ENCODE measurements at regions not wholly inside any gene's neighbourhood (a gene's known extent, or its start where the extent isn't known, plus 50 kb on each side); places are given as distances from the start of the nearest gene placed in this dataset.

DNA sequence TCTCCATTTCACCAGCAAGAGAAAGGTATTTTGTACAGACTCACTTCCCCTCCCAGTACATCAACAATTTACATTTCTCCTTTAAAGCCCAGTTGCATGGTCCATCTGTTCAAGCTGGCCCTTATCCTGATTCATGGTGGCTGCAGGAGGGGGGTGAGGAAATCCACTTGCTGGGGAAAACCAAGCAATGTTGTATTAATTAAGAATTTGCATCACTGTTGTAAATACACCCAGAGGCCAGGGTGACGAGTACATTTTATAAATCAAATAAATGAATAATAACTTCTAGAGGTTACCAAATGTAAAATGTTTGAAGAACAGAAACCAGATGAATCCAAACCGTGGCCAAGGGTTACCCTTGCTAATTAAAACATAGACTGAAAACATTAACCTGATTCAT lies 395.9 kb upstream of the INTU start:
- no peak for DNase-seq
- no peaks in the 10 kb centered on the region for H3K27me3 ChIP-seq (ENCODE audit: control insufficient read depth, insufficient read depth, low read length)
- no peak overlapping the region for H3K4me3 ChIP-seq (ENCODE audit: insufficient read depth, low read depth, low read length)
- no peaks in the 10 kb centered on the region for H3K36me3 ChIP-seq (replicated peaks; ENCODE audit: control insufficient read depth, insufficient read depth, low read length)

DNA sequence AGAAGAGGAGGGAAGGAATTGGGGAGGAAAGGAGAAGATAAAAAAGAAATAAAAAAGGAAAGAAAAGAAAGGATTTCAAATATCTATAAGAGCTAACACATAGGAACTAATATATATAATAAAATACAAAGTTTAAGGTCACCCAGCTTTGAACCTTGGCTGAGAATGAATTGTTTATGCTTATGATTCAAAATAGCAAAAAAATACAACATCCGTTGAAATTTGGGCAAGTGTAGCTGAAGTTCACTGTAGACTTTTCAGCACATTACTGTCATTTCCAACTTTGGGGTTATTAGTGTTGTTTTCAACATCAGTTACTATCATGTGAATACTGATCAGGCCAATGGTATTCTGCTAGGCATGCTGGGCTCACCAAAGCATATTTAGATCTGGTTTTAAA lies 395.2 kb upstream of the INTU start:
- no peak for DNase-seq
- Histone ChIP-seq H3K27me3 (ENCODE audit: control insufficient read depth, insufficient read depth, low read length) (no peaks in the 10 kb centered on the region), H3K36me3 (replicated peaks; ENCODE audit: control insufficient read depth, insufficient read depth, low read length) (no peaks in the 10 kb centered on the region), H3K4me3 (ENCODE audit: insufficient read depth, low read depth, low read length) (no peak overlapping the region)

DNA sequence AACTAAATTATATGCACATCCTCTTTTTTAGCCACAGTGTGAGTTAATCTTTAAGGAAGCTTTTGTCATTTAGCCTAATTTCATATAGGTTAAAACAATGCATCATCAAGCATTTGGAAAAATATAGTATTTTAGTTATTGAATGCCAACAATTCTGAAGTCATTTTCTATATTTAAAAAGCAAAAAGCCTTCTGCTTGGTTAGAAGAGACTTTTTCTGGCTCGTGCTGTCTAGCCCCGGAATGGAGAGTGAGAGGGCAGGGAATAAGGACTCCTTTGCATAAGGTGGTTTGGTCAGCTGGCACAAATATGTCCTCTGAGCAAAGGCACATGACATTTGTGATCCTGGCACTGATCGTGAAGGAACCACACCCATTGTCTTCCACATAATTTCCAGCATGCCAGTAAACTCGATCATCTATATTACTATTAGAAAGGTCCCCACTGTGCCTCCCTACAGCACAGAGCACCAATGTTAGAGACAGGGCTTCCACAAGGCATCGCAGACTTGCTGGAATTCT lies 393.7 kb upstream of the INTU start:
- H3K36me3 ChIP-seq (replicated peaks; ENCODE audit: control insufficient read depth, insufficient read depth, low read length), result no peaks in the 10 kb centered on the region
- no peaks in the 10 kb centered on the region for H3K27me3 ChIP-seq (ENCODE audit: control insufficient read depth, insufficient read depth, low read length)
- DNase-seq, result no peak
- H3K4me3 ChIP-seq (ENCODE audit: insufficient read depth, low read depth, low read length), result no peak overlapping the region

DNA sequence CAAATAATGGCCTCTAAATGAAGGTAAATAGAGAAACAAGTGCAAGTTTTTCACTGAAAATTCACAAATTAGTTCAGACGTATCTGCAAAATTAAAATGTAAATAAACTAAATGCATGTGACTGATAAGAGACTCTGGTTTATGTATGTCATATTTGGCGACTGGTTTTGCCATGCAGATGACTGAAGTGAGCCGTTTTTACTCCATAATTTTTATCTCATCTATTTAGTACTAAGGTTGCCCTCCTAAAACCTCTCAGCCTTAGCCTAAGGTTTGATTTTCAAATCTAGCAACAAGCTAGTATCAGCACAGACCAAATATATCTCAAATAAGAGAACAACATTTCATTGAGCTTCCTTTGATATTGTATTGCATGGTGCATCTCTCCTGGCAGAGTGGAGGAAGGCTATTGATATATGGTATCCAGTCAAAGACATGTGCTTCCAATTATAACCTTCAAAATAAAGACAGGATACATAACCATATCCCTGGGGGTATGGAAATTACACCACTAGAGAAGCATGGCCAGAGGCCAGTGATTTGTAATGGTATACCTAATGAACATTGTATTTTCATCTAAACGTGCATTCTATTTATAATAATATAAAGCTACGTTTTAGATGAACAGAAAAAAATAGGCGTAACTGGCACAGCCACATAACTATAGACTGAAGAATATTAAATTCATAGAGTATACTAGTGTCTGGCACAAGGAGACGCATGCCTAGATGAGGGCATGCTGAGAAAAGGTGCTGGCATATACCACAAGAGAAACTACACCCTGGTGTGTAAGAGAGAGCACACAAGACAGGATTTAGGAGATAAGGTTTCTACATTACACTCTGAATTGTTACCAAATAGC lies 392.6 kb upstream of the INTU start:
- no peaks in the 10 kb centered on the region for H3K36me3 ChIP-seq (replicated peaks; ENCODE audit: control insufficient read depth, insufficient read depth, low read length)
- no peak overlapping the region for H3K4me3 ChIP-seq (ENCODE audit: insufficient read depth, low read depth, low read length)
- H3K27me3 ChIP-seq (ENCODE audit: control insufficient read depth, insufficient read depth, low read length), result no peaks in the 10 kb centered on the region
- no peak for DNase-seq

DNA sequence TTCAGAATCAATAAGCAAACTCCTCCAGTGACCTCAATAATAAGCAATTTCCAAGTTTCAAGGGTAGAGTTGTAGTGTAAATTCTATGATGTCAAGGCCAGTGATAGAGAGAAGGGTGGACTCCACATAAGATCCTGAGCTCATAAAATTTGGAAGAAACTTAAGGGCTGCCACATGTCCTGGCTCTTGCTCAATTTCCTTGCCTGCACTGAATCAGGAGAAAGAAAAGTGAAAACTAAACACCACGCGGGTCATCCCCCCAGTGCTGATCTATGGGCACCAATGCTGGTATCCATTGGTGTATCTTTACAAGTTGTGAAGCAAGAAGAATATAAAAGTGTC lies 392.0 kb upstream of the INTU start:
- DNase-seq, result no peak
- H3K27me3 ChIP-seq (ENCODE audit: control insufficient read depth, insufficient read depth, low read length), result no peaks in the 10 kb centered on the region
- no peaks in the 10 kb centered on the region for H3K36me3 ChIP-seq (replicated peaks; ENCODE audit: control insufficient read depth, insufficient read depth, low read length)
- no peak overlapping the region for H3K4me3 ChIP-seq (ENCODE audit: insufficient read depth, low read depth, low read length)

DNA sequence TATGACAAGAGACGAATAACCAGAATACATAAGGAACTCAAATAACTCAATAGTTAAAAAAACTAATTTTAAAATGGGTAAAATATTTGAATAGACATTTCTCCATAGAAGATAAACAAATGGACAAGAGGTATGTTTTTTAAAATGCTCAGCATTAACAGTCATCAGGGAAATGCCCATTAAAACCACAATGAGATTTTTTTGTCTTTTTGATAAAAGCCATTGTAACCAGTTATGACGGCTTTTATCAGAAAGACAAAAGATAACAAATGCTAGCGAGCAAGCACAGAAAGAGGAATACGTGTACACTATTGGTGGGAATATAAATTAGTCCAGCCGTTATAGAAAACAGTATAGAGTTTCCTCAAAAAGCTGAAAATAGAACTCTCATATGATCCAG lies 388.2 kb upstream of the INTU start:
- no peak overlapping the region for H3K4me3 ChIP-seq (ENCODE audit: insufficient read depth, low read depth, low read length)
- DNase-seq, result no peak
- no peaks in the 10 kb centered on the region for H3K36me3 ChIP-seq (replicated peaks; ENCODE audit: control insufficient read depth, insufficient read depth, low read length)
- H3K27me3 ChIP-seq (ENCODE audit: control insufficient read depth, insufficient read depth, low read length), result no peaks in the 10 kb centered on the region

DNA sequence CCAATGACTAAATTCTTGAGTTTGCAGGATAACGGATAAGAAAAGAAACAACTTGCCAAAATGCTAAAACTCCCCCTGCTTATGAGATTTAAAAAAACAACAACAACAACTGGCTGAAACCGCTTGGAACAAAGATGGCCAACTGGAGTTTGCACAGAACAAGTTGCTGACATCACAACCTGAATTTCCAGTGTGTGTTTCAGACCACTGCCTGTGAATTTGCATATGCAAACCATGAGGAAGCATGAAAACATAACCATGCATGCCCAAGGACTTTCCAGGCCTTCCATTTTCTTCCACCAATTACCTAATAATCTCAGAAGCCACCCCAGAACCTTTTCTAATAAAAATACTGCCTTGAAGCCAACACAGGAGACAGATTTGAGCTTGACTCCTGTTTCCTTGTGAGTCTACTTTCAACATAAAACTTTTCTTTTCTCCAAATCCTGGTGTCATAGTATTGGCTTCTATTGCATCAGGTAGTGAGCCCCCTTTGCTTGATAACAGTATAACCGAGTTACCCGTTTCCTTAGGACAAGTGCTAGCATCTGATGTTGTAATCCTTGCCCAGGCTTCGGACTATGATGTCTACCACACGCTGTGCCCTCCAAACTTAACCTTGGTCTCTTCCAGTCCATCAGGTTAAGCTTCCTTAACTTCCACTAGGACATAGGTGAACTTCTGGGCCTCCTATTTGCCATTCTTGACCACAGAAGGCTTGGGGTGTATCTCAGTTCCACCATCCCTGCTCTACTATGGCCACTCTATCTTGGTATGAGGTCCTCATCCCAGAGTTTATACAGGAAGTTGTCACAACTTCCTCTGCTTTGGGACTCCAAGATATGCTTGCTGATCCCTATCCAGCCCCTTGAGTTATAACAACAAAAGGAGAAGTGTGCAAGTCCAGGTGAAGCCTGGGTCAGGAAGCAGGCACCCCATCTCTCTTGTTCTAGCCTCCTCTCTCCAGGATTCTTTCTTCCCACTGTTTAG lies 385.5 kb upstream of the INTU start:
- Histone ChIP-seq H3K4me3 (ENCODE audit: insufficient read depth, low read depth, low read length) (no peak overlapping the region), H3K36me3 (replicated peaks; ENCODE audit: control insufficient read depth, insufficient read depth, low read length) (no peaks in the 10 kb centered on the region), H3K27me3 (ENCODE audit: control insufficient read depth, insufficient read depth, low read length) (no peaks in the 10 kb centered on the region)
- DNase-seq, result no peak

DNA sequence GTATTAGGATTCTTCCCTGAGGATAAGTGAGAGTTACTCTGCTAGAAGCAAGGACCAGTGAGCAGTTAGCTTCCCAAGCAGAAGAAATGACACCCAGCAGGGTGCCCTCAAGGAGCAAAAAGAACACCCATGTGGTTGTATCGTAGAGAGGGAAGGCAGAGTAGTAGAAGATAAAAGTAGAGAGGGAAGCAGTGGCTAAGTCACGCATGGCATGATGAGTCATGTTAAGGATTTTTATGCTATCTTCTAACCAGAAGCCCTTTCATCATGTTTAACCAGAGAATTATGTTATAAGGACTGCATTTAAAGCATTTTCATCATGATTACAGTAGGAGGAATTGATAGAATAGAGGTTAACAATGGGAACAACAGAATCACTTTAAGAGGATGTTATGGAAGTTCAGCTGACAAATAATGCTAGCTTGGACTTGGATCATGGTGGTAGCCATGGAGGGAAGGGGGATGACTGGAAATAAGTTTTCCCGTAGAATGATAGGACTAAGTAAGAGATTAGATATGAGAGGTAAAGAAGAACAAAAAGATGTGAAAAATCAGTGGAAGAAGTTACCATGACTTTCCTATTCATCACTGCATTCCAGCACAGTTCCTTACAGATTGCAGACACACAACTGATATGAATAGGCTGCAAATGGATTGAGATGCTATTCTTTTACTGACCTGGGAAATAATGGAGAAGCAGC lies 383.5 kb upstream of the INTU start:
- H3K36me3 ChIP-seq (replicated peaks; ENCODE audit: control insufficient read depth, insufficient read depth, low read length), result no peaks in the 10 kb centered on the region
- DNase-seq, result no peak
- H3K27me3 ChIP-seq (ENCODE audit: control insufficient read depth, insufficient read depth, low read length), result no peaks in the 10 kb centered on the region
- H3K4me3 ChIP-seq (ENCODE audit: insufficient read depth, low read depth, low read length), result no peak overlapping the region

DNA sequence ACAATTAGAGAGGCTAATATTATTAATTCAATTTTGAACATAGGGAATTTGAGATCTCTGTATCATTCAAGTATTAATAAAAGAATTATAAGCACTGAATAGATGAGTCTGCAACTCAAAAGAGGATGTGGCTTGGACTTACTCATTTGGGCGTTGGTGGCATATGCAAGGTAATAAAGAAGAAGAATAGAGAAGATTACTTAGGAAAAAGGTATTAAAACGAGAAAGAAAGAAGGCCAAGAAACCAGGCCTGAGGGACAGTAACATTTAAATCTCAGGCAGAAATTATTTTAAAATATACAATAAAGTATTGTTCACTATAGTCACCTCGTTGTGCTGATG lies 383.0 kb upstream of the INTU start:
- DNase-seq, result no peak
- Histone ChIP-seq H3K27me3 (ENCODE audit: control insufficient read depth, insufficient read depth, low read length) (no peaks in the 10 kb centered on the region), H3K4me3 (ENCODE audit: insufficient read depth, low read depth, low read length) (no peak overlapping the region), H3K36me3 (replicated peaks; ENCODE audit: control insufficient read depth, insufficient read depth, low read length) (no peaks in the 10 kb centered on the region)

DNA sequence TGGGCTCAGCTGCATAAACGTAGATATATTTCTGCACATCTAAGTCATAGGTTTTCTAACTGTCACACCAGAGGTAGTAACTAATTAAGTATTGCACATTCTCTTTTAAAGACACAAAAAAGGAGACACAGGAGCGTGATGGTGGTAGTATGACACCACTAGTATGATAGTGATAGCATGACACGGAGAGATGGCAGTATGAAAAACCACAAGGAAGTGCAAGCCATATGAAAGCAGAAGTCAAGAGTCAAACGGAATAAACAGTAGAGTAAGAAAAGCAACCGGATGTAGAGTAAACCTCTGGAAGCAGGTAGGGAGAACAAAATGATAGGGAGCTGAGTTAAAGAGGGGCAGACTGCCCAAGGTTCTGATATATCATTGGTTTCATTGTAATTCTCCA lies 382.2 kb upstream of the INTU start:
- no peak overlapping the region for H3K4me3 ChIP-seq (ENCODE audit: insufficient read depth, low read depth, low read length)
- DNase-seq, result no peak
- no peaks in the 10 kb centered on the region for H3K27me3 ChIP-seq (ENCODE audit: control insufficient read depth, insufficient read depth, low read length)
- H3K36me3 ChIP-seq (replicated peaks; ENCODE audit: control insufficient read depth, insufficient read depth, low read length), result no peaks in the 10 kb centered on the region

DNA sequence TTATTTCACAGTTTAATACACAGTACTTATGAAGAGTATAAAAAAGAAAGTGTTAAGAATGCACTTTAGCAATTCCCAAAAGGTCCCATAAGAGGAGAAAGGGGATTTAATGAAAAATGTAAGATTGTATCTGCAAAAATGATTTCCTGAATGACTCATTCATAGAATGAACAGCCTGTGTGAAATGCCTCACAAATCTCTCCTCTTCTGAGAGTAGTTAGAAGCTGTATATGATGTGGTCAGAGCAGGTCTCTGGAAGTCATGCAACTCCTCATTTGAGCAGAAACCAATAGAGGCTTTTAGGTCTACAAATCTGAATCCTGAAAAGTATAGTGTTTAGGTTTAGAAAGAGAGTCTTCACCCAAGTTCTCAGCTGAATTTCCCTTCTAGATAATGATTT lies 381.3 kb upstream of the INTU start:
- Histone ChIP-seq H3K36me3 (replicated peaks; ENCODE audit: control insufficient read depth, insufficient read depth, low read length) (no peaks in the 10 kb centered on the region), H3K4me3 (ENCODE audit: insufficient read depth, low read depth, low read length) (no peak overlapping the region), H3K27me3 (ENCODE audit: control insufficient read depth, insufficient read depth, low read length) (no peaks in the 10 kb centered on the region)
- DNase-seq, result no peak

DNA sequence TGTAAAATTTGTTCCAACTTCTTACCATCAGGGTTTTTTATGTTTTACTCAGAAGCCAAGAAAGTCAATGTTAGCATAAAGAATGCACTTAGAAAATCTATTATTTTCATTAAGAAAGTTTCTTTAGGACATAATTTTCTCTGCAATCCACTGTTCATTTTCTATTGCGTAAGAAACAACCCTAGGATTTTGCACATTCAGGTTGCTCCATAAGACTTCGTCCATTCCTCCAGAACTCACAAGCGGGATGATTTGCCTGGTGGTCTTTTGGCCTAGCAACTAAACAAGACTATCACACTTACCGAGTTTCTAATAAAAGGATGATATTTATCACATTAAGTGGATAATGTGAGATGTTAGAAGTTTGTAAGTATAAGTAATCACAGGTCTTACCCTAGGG lies 376.3 kb upstream of the INTU start:
- Histone ChIP-seq H3K36me3 (replicated peaks; ENCODE audit: control insufficient read depth, insufficient read depth, low read length) (no peaks in the 10 kb centered on the region), H3K27me3 (ENCODE audit: control insufficient read depth, insufficient read depth, low read length) (no peaks in the 10 kb centered on the region), H3K4me3 (ENCODE audit: insufficient read depth, low read depth, low read length) (no peak overlapping the region)
- no peak for DNase-seq

DNA sequence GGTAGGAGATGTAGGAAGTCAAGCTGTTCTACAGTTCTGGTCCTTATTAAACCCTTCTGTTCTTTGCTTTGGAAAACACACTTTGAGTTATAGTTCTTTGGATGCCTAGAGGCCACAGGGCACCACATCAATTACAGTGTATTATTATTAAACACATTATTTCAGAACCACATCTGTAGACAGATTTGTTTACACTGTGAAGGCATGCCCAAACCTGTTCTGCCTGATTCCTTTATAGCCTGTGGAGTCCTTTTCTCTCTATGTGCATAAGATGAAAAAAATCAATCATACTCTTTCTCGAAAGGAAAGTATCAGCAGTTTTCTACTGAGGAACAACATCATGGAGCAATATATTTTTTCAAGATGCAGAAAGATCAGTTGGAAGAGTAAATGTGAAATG lies 371.3 kb upstream of the INTU start:
- Histone ChIP-seq H3K27me3 (ENCODE audit: control insufficient read depth, insufficient read depth, low read length) (no peaks in the 10 kb centered on the region), H3K36me3 (replicated peaks; ENCODE audit: control insufficient read depth, insufficient read depth, low read length) (no peaks in the 10 kb centered on the region), H3K4me3 (ENCODE audit: insufficient read depth, low read depth, low read length) (no peak overlapping the region)
- DNase-seq, result no peak

DNA sequence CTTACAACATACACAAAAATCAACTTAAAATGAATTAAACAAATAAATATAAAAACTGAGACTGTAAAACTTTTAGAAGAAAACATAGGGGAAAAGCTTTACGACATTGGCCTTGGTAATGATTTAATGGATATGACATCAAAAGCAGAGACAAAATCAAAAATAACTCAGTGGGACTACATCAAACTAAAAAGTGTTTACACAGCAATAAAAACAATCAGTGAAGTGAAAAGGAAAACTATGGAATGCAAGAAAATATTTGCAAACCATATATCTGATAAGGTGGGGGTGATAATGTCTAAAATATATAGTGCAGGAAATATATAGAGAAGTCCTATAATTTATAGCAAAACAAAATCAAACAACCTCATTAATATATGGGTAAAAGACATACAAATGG lies 364.4 kb upstream of the INTU start:
- DNase-seq, result no peak
- H3K36me3 ChIP-seq (replicated peaks; ENCODE audit: control insufficient read depth, insufficient read depth, low read length), result no peaks in the 10 kb centered on the region
- no peaks in the 10 kb centered on the region for H3K27me3 ChIP-seq (ENCODE audit: control insufficient read depth, insufficient read depth, low read length)
- H3K4me3 ChIP-seq (ENCODE audit: insufficient read depth, low read depth, low read length), result no peak overlapping the region

Measured in H7 (cell line).